ENCODE measurements at regions not wholly inside any gene's neighbourhood (a gene's known extent, or its start where the extent isn't known, plus 50 kb on each side); places are given as distances from the start of the nearest gene placed in this dataset.

DNA sequence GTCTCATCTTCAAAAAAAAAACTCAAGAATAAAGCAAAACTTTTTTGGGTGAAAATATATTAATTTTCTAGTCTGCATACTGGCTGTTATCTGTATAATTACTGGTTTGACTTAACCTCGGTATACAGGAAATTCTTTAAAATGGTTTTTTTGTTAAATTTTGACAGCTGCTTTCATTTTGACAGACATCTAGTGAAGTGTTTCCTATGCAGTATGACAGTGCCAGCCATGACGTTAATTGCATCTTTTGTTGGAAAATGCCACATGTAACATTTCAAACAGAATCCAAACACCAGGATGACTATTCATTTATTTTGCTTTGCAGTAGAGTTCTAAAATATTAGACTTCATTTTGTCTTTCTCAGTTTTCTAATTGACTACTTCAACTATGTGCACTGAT is 460.4 kb downstream of the NXPH1 start:
- no peak for TF ChIP-seq POLR2A (IDR thresholded peaks at IDR 0.05)
- TF ChIP-seq, protein P1, sequence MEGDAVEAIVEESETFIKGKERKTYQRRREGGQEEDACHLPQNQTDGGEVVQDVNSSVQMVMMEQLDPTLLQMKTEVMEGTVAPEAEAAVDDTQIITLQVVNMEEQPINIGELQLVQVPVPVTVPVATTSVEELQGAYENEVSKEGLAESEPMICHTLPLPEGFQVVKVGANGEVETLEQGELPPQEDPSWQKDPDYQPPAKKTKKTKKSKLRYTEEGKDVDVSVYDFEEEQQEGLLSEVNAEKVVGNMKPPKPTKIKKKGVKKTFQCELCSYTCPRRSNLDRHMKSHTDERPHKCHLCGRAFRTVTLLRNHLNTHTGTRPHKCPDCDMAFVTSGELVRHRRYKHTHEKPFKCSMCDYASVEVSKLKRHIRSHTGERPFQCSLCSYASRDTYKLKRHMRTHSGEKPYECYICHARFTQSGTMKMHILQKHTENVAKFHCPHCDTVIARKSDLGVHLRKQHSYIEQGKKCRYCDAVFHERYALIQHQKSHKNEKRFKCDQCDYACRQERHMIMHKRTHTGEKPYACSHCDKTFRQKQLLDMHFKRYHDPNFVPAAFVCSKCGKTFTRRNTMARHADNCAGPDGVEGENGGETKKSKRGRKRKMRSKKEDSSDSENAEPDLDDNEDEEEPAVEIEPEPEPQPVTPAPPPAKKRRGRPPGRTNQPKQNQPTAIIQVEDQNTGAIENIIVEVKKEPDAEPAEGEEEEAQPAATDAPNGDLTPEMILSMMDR (IDR thresholded peaks at IDR 0.05) = no peak

All from upper lobe of left lung (tissue), 4 donors.